T-helper 2 cell (primary cell): ENCODE measurements at regions not wholly inside any gene's neighbourhood (a gene's known extent, or its start where the extent isn't known, plus 50 kb on each side); places are given as distances from the start of the nearest gene placed in this dataset.

ENCODE experiments used
- DNase-seq, 5 experiments: peaks; one replicate each; pipeline versions ENCODE4 v3.0.0 to v3.0.0-alpha.2; 2012 to 2022

DNA sequence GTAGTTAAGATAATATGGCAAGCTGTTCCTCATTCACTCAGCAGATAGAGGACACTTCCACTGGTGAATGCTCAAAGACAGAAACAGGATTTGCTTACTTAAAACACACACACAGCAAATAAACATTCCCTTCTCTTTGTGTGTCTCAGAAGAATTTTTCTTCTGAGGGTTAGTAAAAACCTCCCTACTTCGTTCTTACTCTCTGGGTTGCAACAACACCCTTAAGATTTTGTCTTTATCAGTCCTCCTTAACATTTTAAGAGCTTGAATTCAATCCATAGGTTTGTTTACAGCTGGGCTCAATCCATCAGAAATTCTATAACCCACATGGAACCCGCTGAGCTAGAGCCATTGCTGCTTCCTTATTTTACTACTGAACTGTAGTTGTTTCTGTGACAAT, 237.4 kb upstream of the PIK3R1 start:
- DNase-seq, result no peak

GRCh38 chr5:67976891-67977601, 238.5 kb upstream of the PIK3R1 start:
- DNase-seq, result no peak

DNA sequence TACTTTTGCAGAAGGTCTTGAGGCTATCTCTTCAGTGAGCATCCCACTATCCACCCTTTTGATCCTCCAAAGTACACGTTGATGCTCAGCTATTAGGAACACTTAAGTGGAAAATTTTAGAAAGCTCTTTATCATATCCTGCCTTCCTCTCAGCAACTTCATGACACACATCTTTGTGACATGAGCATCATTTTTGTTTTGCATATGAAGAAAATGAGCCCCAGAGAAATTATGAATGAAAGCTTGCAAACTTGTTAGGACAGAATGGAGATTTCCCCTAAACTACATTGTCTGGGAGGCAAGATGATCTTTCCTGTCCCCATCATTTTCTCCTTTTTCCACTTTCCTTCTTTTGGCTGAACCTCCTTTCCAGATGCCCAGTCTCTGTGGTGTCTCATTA, 239.4 kb upstream of the PIK3R1 start:
- no peak for DNase-seq

- DNase-seq, result no peak
Observed at GRCh38 chr5:67974471-67974870, 241.1 kb upstream of the PIK3R1 start.

- DNase-seq, result no peak
Observed at GRCh38 chr5:67974054-67974453, 241.5 kb upstream of the PIK3R1 start.

GRCh38 chr5:67971971-67972821, 243.4 kb upstream of the PIK3R1 start:
- no peak for DNase-seq

DNA sequence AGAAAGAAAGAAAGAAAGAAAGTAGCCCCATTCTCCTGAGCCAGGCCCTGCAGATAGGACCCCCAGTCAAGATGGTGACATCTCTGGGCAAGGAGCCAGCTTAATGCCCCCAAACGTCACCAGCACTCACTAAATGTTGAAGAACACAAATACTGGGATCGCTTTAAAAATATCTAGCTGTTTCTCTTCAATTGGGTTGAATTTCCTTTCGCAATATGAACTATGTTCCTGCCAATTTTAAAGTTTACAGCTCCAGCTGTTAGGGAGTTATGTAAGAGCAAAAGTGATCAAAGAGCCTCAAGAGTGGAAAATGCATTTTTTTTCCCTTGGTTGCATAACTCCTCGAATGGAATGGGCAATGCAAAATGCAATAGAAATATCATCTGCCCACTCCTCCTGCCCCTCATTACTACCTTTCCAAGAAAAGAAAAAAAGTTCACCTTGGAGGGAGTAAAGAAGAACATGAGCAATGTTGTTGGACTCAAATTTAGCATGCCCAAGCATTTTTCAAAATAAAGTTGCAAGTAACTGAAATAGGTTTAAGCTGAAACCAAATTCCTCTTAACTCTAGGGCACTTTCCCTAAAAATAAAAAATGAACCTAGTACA, 244.2 kb upstream of the PIK3R1 start:
- DNase-seq, result no peak

- no peak for DNase-seq
Observed at GRCh38 chr5:67969631-67970030, 245.9 kb upstream of the PIK3R1 start.

DNA sequence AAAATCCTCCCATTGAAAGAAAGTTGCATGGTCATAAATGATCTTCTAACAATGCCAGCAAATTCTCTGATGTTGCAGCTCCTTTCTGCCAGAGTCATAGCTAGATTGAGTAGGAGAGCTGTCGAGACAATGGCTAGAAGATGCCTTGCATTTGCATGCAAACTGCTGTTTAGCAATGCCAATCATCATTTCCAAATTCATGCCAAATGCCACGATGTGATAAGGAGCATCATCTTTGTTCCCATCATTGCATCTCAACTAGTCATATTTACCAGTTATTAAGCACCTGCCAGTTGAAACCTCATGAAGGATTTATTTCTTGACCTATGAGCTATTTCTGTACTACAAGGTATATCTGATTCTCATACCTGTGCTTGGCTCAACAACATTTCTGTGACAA, 246.4 kb upstream of the PIK3R1 start:
- DNase-seq, result no peak

GRCh38 chr5:67966712-67967111, 248.8 kb upstream of the PIK3R1 start:
- DNase-seq, result no peak

GRCh38 chr5:67964619-67965018, 250.9 kb upstream of the PIK3R1 start:
- DNase-seq, result no peak

DNA sequence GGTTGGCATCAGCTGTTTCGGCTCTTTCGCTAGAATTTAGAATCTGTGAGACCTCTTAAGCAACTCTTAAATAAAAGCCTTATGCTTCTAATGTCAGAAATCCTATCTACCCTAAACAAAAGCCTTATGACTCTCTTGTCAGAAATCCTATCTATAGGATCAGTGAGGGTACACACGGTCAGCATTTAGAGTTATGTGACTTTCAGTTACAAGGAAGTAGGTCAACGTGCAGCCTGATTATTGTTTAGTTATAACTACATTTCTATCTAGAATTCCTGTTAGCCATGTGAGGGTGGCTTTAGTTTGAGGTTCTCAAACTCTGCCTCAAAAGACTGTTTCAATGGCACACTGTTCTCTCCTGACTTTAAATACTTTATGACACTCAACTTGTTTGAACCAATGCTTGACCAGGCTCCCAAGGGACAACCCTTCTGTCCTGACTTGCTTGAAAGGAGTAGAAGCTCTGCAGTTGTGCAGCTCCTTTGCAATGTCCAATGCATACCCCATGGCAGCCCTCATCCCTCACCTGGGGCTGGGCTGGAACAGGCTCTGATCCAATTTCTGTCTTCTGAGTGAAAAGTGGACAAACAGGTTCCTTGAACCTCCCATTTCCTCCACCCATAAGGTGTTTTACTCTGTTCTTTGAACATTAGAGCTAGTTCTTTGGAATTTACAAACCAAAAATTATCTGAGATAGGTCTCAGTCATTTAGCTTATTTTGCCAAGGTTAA, 251.6 kb upstream of the PIK3R1 start:
- DNase-seq, result no peak

DNA sequence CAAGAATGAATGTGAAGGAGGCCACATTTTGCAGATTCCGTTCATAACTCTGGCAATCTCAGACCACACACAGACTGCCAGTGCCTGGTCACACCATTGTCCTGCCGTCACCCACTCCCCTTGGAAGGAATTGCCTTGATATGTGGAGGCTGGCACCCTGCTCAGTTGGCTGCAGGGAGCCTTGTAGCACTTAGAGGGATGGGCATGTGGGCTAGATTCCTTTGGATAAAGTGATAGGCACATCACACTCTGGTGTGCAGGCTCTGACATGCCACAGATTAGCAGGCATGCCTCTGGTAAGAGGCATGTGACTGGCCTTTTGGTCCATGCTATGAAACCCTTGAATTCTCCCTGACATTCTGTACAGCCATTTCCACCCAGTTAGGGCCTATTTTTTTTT, 254.6 kb upstream of the PIK3R1 start:
- no peak for DNase-seq

GRCh38 chr5:67957374-67957773, 258.2 kb upstream of the PIK3R1 start:
- no peak for DNase-seq

- DNase-seq, result no peak
Observed at GRCh38 chr5:67954351-67954750, 261.2 kb upstream of the PIK3R1 start.

GRCh38 chr5:67942421-67942820, 273.1 kb upstream of the PIK3R1 start:
- no peak for DNase-seq

DNA sequence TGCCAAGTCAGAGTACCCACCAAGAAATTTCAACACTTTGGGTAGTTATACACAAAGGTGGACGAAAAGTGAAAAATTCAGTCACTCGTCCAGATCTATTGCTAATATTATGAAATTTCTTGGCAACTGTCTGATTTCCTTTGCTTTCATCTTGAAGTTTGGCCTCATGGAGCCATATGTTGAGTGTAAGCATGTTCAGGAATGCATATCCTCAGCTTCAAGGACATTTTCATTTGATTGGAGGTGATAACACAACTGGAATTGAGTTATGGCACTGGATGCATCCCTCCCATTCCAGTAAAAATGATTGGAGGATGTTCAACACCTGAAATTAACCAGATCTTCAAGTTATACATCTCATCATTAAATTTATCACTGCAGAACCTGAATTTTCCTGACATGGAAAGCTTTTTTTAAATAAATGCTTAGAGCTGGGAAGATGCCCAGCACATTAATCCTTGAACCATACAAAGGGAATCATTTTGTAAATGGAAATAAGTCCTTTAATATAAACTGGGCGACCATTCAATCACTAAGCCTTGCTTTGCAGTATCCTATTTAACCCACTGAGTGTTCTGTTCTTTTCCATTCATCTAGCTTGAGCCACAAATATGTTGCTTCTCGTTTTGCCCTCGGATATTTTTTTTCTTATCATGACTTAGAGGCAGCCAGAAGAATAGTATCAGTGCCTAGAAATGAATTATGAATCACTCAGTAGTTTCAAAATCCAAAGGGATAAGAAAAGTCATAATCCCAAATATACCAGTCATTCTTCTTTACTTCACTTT, 273.7 kb upstream of the PIK3R1 start:
- no peak for DNase-seq

DNA sequence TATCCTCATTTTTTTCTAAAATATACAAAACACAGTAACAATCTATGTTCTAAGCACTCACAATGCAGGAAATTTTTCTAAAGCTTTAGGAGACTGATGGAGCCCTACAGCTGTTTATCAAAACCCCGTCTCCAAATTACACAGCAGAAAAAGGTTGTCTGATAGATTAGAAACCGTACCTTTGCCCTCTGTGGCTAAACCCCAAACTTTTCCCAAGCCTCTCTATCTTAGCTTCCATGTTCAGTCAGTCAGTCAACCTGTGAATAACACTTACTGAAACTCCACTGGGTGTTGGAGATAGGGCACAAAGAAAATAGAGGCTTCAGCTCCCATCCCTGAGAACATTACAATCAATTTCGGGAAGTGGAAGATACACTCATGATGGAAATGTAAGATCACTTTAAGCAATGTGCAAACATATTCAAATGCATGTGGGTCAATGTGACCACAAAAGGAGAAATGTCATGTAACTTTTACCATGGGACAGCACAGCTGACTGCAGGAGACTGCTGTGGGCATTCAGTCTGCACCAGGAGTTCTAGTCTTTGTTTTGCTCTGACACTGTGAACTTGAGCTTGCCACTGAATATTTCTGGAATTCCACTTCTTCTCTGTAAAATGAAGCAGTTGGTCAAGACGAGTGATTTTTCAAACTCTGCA, 279.5 kb upstream of the PIK3R1 start:
- no peak for DNase-seq

GRCh38 chr5:67934976-67935375, 280.6 kb upstream of the PIK3R1 start:
- DNase-seq, result no peak

DNA sequence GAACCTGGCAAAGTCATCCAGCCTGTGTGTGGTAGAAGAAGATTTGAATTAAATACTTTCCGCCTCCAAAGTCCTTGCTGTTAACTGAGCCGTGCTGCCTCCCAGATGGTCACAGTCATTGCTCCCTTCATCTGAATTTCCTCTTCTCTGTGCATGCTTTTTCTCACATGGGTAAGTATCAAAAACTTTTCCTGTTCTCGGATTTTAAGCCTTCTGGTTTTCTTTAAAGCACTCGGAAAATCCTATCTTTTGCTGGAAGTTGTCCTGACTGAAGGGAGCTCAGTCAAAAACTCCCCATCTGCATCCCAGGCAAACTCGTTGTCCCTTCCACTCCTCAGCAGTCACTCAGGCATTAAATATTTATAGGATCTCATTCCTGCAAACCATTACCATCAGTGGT, 290.0 kb upstream of the PIK3R1 start:
- no peak for DNase-seq

DNA sequence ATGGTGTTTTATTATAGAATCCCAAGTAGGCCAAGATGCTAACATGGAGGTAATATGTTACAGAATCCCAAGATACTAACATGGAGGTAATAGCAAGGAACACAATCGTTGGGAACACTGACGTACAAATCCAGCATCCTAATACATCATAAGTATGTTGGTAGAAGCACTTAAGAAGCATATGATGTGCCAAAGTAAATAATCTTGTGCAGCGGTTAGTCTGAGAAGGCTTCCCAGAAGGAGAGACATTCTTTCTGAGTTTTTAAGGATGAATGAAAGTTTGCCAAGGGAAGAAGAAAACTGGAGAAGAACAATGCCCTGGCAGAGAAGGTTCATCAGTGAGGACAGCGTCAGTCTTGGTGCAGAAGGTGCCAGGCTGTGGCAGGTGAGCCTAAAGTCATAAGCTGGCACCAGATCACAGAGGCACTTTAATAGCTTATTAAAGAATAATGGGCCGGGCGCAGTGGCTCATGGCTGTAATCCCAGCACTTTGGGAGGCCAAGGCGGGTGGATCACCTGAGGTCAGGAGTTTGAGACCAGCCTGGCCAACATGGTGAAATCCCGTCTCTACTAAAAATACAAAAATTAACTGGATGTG, 294.5 kb upstream of the PIK3R1 start:
- no peak for DNase-seq
